ENCODE measurements at regions not wholly inside any gene's neighbourhood (a gene's known extent, or its start where the extent isn't known, plus 50 kb on each side); places are given as distances from the start of the nearest gene placed in this dataset.

GRCh38 chr3:177314897-177315296 lies 117.6 kb upstream of the TBL1XR1 start:
- Histone ChIP-seq H4K20me1 (ENCODE audit: insufficient read depth) (no peaks in the 10 kb centered on the region), H3K4me3 (ENCODE audit: low read length) (no peak overlapping the region), H3K27me3 (ENCODE audit: insufficient read depth, low read depth, low read length) (no peaks in the 10 kb centered on the region), H3K9me2 (ENCODE audit: insufficient read depth, low read length) (no peaks in the 10 kb centered on the region), H3K36me3 (ENCODE audit: insufficient read depth, low read length) (no peaks in the 10 kb centered on the region), H3K79me2 (replicated peaks; ENCODE audit: insufficient read depth, low read length) (no peaks in the 10 kb centered on the region), H3F3A (ENCODE audit: insufficient read depth, low read length, poor library complexity, severe bottlenecking) (no peaks in the 10 kb centered on the region), H3K4me2 (ENCODE audit: low read length) (no peak overlapping the region), H3K9ac (ENCODE audit: low read length) (no peak overlapping the region), H3K9me3 (ENCODE audit: low read length) (no peaks in the 10 kb centered on the region), H3K27ac (ENCODE audit: low read length) (no peak overlapping the region), H2AFZ (ENCODE audit: low read depth, low read length) (no peak overlapping the region)
- TF ChIP-seq EZH2 (IDR thresholded peaks at IDR 0.05; ENCODE audit: borderline replicate concordance, insufficient read depth, low read length, poor library complexity, severe bottlenecking) (no peak), RAD21 (conservative IDR thresholded peaks at IDR 0.05) (no peak), CTCF (IDR thresholded peaks at IDR 0.05; ENCODE audit: poor library complexity, severe bottlenecking) (no peak), POLR2AphosphoS5 (IDR thresholded peaks at IDR 0.05) (no peak), EP300 (conservative IDR thresholded peaks at IDR 0.05; ENCODE audit: poor library complexity, severe bottlenecking) (no peak), REST (IDR thresholded peaks at IDR 0.05; ENCODE audit: borderline replicate concordance) (no peak), SMC3 (conservative IDR thresholded peaks at IDR 0.05; ENCODE audit: poor library complexity) (no peak), TAF1 (IDR thresholded peaks at IDR 0.05; ENCODE audit: low read depth) (no peak), MXI1 (conservative IDR thresholded peaks at IDR 0.05; ENCODE audit: poor library complexity, severe bottlenecking) (no peak)

GRCh38 chr3:177317247-177317646 lies 120.0 kb upstream of the TBL1XR1 start:
- Histone ChIP-seq H3K9me2 (ENCODE audit: insufficient read depth, low read length) (no peaks in the 10 kb centered on the region), H3K27ac (ENCODE audit: low read length) (no peak overlapping the region), H3F3A (ENCODE audit: insufficient read depth, low read length, poor library complexity, severe bottlenecking) (no peaks in the 10 kb centered on the region), H3K36me3 (ENCODE audit: insufficient read depth, low read length) (no peaks in the 10 kb centered on the region), H3K79me2 (replicated peaks; ENCODE audit: insufficient read depth, low read length) (no peaks in the 10 kb centered on the region), H3K9ac (ENCODE audit: low read length) (no peak overlapping the region), H3K9me3 (ENCODE audit: low read length) (no peaks in the 10 kb centered on the region), H3K4me2 (ENCODE audit: low read length) (no peak overlapping the region), H4K20me1 (ENCODE audit: insufficient read depth) (no peaks in the 10 kb centered on the region), H3K4me3 (ENCODE audit: low read length) (no peak overlapping the region), H2AFZ (ENCODE audit: low read depth, low read length) (no peak overlapping the region), H3K27me3 (ENCODE audit: insufficient read depth, low read depth, low read length) (no peaks in the 10 kb centered on the region)
- TF ChIP-seq TAF1 (IDR thresholded peaks at IDR 0.05; ENCODE audit: low read depth) (no peak), REST (IDR thresholded peaks at IDR 0.05; ENCODE audit: borderline replicate concordance) (no peak), POLR2AphosphoS5 (IDR thresholded peaks at IDR 0.05) (no peak), SMC3 (conservative IDR thresholded peaks at IDR 0.05; ENCODE audit: poor library complexity) (no peak)

All from neural cell (in vitro differentiated cells).